ENCODE measurements at regions not wholly inside any gene's neighbourhood (a gene's known extent, or its start where the extent isn't known, plus 50 kb on each side); places are given as distances from the start of the nearest gene placed in this dataset.
"Not testable (repeated sequence)": the region's sequence is repeated elsewhere in the genome, so short reads cannot be mapped to it uniquely, and the experiment has no call there.

DNA sequence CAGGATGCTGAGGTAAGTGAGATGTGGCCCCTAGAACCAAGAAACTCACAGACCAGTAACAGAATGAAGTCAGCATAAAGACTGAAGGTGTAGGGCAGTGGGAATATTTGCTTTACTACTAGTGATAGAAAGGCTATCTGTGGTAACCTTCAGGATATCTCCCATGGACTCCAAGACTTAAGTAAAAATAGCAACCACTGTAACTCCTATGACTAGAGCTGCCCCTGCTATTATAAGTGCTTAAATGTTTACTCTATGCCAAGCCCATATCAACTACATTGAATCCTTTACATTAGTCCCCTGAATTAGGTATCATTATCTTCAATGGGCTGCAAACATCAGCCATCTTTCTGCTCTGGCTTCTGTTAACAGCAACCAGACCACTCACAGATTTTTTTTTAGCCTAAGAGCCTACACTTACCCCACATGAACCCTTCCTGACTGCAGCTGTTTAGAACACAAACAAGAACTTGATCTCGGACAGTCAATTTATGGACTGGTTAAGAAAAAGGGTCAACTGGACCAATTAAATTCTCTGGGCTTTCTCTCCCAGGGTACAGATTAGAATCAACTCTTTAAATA is 335.1 kb upstream of the API5 start:
- TF ChIP-seq, protein P1, sequence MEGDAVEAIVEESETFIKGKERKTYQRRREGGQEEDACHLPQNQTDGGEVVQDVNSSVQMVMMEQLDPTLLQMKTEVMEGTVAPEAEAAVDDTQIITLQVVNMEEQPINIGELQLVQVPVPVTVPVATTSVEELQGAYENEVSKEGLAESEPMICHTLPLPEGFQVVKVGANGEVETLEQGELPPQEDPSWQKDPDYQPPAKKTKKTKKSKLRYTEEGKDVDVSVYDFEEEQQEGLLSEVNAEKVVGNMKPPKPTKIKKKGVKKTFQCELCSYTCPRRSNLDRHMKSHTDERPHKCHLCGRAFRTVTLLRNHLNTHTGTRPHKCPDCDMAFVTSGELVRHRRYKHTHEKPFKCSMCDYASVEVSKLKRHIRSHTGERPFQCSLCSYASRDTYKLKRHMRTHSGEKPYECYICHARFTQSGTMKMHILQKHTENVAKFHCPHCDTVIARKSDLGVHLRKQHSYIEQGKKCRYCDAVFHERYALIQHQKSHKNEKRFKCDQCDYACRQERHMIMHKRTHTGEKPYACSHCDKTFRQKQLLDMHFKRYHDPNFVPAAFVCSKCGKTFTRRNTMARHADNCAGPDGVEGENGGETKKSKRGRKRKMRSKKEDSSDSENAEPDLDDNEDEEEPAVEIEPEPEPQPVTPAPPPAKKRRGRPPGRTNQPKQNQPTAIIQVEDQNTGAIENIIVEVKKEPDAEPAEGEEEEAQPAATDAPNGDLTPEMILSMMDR (IDR thresholded peaks at IDR 0.05; ENCODE audit: insufficient read depth, low read length, missing control alignments): no peak
- no peak for DNase-seq (ENCODE audit: low read depth, low spot score)
- ChIA-PET POLR2A (no interaction called here), CTCF (no interaction called here)
- no peak overlapping the region for H3K4me3 ChIP-seq (ENCODE audit: low read depth, low read length)

DNA sequence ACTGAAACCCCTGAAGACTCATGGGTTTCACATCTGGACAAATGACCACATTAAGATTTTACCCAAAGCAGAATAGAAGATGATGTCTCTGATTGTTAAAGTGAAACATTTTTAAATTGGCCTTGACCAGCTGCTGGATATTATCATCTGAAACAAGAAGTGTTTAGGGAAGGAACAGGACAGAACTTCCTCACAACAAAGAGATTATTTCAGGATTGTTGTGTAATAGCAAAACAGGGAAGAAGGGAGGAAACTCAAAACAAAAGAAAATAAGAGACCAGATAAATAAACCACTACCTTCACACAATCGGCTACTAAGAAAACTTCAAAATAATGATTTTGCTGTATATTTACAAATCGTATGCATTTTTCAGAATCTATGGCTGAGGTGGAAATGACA is 319.2 kb upstream of the API5 start:
- TF ChIP-seq, protein P1 (IDR thresholded peaks at IDR 0.05; ENCODE audit: insufficient read depth, low read length, missing control alignments): no peak
- H3K4me3 ChIP-seq (ENCODE audit: low read depth, low read length): no peak overlapping the region
- POLR2A ChIA-PET: no interaction called here
- CTCF ChIA-PET: no interaction called here
- DNase-seq (ENCODE audit: low read depth, low spot score): no peak

DNA sequence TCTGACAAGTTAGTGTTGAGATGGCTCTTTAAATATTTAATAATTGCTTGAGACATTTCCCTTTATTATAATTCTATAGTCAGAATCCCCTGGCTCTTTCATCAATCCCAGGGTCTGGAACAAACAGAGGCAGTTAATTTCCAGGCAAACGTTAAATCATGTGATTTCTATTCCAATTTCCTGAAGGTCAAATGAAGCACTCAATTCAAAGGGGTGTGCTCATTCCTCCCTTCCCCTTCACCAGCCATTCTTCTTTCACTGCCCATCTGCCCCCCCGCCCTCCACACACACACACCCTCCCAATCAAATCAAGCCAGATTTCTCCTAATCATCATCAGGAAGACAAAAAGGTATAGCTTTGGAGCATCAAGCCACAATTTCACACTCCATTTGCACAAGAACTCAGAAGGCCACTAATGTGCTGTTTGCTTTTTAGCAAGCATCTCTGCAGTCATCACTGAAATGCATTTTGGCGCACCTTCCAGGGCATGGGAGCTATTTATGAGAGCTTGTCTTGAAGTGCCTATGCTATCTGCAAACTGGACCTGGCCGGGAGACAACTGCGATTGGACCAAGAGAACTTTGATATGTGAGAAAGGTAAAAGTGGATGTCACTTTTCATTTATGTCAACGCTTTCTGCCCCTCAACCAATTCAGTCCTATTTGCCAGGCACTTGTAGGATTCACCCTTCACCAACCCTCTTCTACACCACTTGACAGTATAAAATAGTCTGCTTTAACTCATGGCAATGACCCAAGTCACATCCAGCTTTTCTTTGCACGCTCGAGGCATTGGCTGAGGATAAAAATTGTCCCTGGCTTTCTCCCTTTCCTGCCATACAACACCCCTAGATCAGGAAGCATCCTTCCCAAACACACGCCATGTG is 315.1 kb upstream of the API5 start:
- CTCF ChIA-PET: no interaction called here
- DNase-seq (ENCODE audit: low read depth, low spot score): no peak
- TF ChIP-seq, protein P1 (IDR thresholded peaks at IDR 0.05; ENCODE audit: insufficient read depth, low read length, missing control alignments): no peak
- POLR2A ChIA-PET: no interaction called here
- no peak overlapping the region for H3K4me3 ChIP-seq (ENCODE audit: low read depth, low read length)

DNA sequence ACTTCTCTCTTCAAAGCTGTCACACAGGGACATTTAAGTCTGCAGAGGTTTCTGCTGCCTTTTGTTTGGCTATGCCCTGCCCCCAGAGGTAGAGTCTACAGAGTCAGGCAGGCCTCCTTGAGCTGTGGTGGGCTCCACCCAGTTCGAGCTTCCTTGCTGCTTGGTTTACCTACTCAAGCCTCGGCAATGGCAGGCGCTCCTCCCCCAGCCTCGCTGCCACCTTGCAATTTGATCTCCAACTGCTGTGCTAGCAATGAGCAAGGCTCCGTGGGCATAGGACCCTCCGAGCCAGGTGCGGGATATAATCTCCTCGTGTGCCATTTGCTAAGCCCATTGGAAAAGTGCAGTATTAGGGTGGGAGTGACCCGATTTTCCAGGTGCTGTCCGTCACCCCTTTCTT is 306.9 kb upstream of the API5 start:
- H3K4me3 ChIP-seq (ENCODE audit: low read depth, low read length); DNase-seq (ENCODE audit: low read depth, low spot score); CTCF ChIA-PET; POLR2A ChIA-PET: not testable (repeated sequence)

DNA sequence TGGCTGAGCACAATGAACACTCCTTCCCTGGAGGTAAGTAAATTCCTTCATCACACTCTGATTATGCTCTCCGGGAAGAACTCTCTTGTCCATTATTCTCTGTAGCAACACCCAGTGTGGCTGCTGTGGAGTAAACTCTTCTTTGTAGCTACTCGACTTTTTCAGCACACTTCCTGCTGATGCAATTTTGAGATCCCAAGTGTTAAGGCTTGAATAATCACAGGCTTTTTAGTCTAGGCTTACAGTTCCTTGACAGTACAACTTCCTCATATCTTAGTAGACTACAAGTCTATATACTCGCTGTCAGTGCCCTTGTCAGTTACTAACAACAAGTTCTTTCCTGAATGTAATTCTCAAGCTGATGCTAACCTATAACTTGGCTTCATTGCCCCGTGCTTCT is 301.8 kb upstream of the API5 start:
- TF ChIP-seq, protein P1 (IDR thresholded peaks at IDR 0.05; ENCODE audit: insufficient read depth, low read length, missing control alignments): no peak
- ChIA-PET POLR2A (no interaction called here), CTCF (no interaction called here)
- DNase-seq (ENCODE audit: low read depth, low spot score): no peak
- no peak overlapping the region for H3K4me3 ChIP-seq (ENCODE audit: low read depth, low read length)

DNA sequence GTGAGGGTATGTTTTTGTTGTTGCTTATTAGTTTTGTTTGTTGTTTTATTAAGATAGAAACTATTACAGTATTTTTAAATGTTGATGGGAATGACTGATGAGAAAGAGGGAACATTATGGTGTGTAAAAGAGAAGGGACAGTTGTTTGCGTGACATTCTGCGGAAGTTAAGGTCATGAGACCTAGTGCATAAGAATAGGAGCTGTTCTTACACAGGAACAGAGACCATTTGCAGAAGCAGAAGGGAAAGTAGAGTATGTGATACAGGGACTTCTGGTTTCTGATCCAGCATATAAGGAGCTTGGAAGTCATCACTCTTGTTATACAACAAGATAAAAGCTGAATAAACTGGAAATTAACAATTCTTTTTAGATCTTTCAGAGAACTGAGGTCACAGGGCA is 299.2 kb upstream of the API5 start:
- TF ChIP-seq, protein P1 (IDR thresholded peaks at IDR 0.05; ENCODE audit: insufficient read depth, low read length, missing control alignments): no peak
- no peak overlapping the region for H3K4me3 ChIP-seq (ENCODE audit: low read depth, low read length)
- DNase-seq (ENCODE audit: low read depth, low spot score): no peak
- ChIA-PET POLR2A (no interaction called here), CTCF (no interaction called here)

DNA sequence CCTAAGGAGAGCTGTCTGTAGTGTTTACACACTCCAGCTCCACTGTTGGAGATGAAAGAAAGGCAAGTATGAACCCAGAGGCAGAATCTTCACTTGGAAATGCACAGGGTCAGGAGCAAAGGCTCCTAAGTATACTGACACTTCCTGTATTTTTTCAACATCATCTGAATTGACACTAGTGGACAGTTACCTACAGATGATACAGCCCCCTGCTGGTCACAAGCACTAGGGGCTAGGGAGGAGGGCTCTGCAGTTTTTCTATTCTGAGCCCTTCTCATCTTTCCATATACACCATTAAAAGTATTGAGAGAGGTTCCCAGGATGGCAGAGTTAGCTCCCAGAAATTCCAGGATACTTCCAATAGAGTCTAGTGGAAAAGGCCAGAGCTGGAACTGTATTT is 290.3 kb upstream of the API5 start:
- ChIA-PET POLR2A (no interaction called here), CTCF (no interaction called here)
- no peak for DNase-seq (ENCODE audit: low read depth, low spot score)
- TF ChIP-seq, protein P1 (IDR thresholded peaks at IDR 0.05; ENCODE audit: insufficient read depth, low read length, missing control alignments): no peak
- H3K4me3 ChIP-seq (ENCODE audit: low read depth, low read length): no peak overlapping the region

Measured in AG04449 (cell line).